ENCODE measurements at regions not wholly inside any gene's neighbourhood (a gene's known extent, or its start where the extent isn't known, plus 50 kb on each side); places are given as distances from the start of the nearest gene placed in this dataset.

- Histone ChIP-seq H3K9me3 (no peaks in the 10 kb centered on the region), H3K4me3 (no peak overlapping the region), H3K27ac (no peak overlapping the region), H3K36me3 (ENCODE audit: insufficient read depth in 1 of 2, low read depth in 1 of 2) (no peaks in the 10 kb centered on the region), H3K27me3 (ENCODE audit: insufficient read depth in 3 of 3, low read length in 2 of 3) (no peaks in the 10 kb centered on the region), H3K4me1 (no peaks in the 10 kb centered on the region)
- no peak for DNase-seq
- WGBS, 3 donors = 0 to 38% (median 0%) methylated on average over 1 of the region's 1 CpG
- no peak for ATAC-seq
- TF ChIP-seq CTCF (IDR thresholded peaks at IDR 0.05) = no peak
- intact Hi-C loops (cut with DNase I) = no loop called here
Measured at GRCh38 chr4:120232050-120232449, 165.4 kb upstream of the MAD2L1 start.

GRCh38 chr4:120228086-120228485 is 161.4 kb upstream of the MAD2L1 start:
- 3 to 26% (median 11%) methylated on average over 1 of the region's 1 CpG for WGBS, 3 donors
- no peak overlapping the region for H3K4me3 ChIP-seq
- H3K27me3 ChIP-seq (ENCODE audit: insufficient read depth in 3 of 3, low read length in 2 of 3) = no peaks in the 10 kb centered on the region
- ATAC-seq = peak; percentile 49 to 75 (median 66)
- intact Hi-C loops (cut with DNase I) = no loop called here
- H3K4me1 ChIP-seq = no peaks in the 10 kb centered on the region
- H3K9me3 ChIP-seq = no peaks in the 10 kb centered on the region
- TF ChIP-seq CTCF (IDR thresholded peaks at IDR 0.05) = no peak
- no peak overlapping the region for H3K27ac ChIP-seq
- DNase-seq = no peak
- H3K36me3 ChIP-seq (ENCODE audit: insufficient read depth in 1 of 2, low read depth in 1 of 2) = no peaks in the 10 kb centered on the region

- no peak for TF ChIP-seq CTCF (IDR thresholded peaks at IDR 0.05)
- no peak overlapping the region for H3K27ac ChIP-seq
- ATAC-seq = no peak
- H3K9me3 ChIP-seq = no peaks in the 10 kb centered on the region
- 67 to 74% (median 68%) methylated on average over 1 of the region's 1 CpG for WGBS, 3 donors
- H3K27me3 ChIP-seq (ENCODE audit: insufficient read depth in 3 of 3, low read length in 2 of 3) = no peaks in the 10 kb centered on the region
- DNase-seq = no peak
- H3K4me3 ChIP-seq = no peak overlapping the region
- intact Hi-C loops (cut with DNase I) = no loop called here
- no peaks in the 10 kb centered on the region for H3K36me3 ChIP-seq (ENCODE audit: insufficient read depth in 1 of 2, low read depth in 1 of 2)
- no peaks in the 10 kb centered on the region for H3K4me1 ChIP-seq
Measured at GRCh38 chr4:120227554-120227953, 160.9 kb upstream of the MAD2L1 start.

- intact Hi-C loops (cut with DNase I) = no loop called here
- no peak for ATAC-seq
- WGBS, 3 donors = 90 to 92% (median 91%) methylated on average over 2 of the region's 2 CpGs
- no peak for TF ChIP-seq CTCF (IDR thresholded peaks at IDR 0.05)
- Histone ChIP-seq H3K4me1 (no peaks in the 10 kb centered on the region), H3K9me3 (no peaks in the 10 kb centered on the region), H3K27ac (no peak overlapping the region), H3K27me3 (ENCODE audit: insufficient read depth in 3 of 3, low read length in 2 of 3) (no peaks in the 10 kb centered on the region), H3K4me3 (no peak overlapping the region), H3K36me3 (ENCODE audit: insufficient read depth in 1 of 2, low read depth in 1 of 2) (no peaks in the 10 kb centered on the region)
- DNase-seq = no peak
Measured at GRCh38 chr4:120225527-120225926, 158.9 kb upstream of the MAD2L1 start.

GRCh38 chr4:120218981-120219380 is 152.3 kb upstream of the MAD2L1 start:
- intact Hi-C loops (cut with DNase I) = no loop called here
- DNase-seq (no peak), ATAC-seq (no peak)
- Histone ChIP-seq H3K27ac (no peak overlapping the region), H3K9me3 (no peaks in the 10 kb centered on the region), H3K4me3 (no peak overlapping the region), H3K27me3 (ENCODE audit: insufficient read depth in 3 of 3, low read length in 2 of 3) (no peaks in the 10 kb centered on the region), H3K36me3 (ENCODE audit: insufficient read depth in 1 of 2, low read depth in 1 of 2) (no peaks in the 10 kb centered on the region), H3K4me1 (no peaks in the 10 kb centered on the region)
- no peak for TF ChIP-seq CTCF (IDR thresholded peaks at IDR 0.05)
- WGBS, 3 donors = 42 to 92% (median 64%) methylated on average over 2 of the region's 2 CpGs
